Trophoblast cell (in vitro differentiated cells and primary cell): ENCODE measurements at regions not wholly inside any gene's neighbourhood (a gene's known extent, or its start where the extent isn't known, plus 50 kb on each side); places are given as distances from the start of the nearest gene placed in this dataset.
A peak's percentile ranks its signal among the peaks of the same experiment; 100 is the strongest.

Source experiments
- DNase-seq, 2 donors: peaks; one replicate each; pipeline ENCODE4 v3.0.0-alpha.2; 2016
- H2AFZ ChIP-seq: 2 replicates; pipeline ENCODE4 v1.6.1; 2013; ENCODE audit warnings: low read length, moderate library complexity, mild to moderate bottlenecking; ENCODE audit not compliant: insufficient read depth, poor library complexity
- H2AK5ac ChIP-seq: 2 replicates; pipeline ENCODE4 v1.6.1; 2013; ENCODE audit warnings: mild to moderate bottlenecking, low read length
- H2BK120ac ChIP-seq: 2 replicates; pipeline ENCODE4 v1.6.1; 2013; ENCODE audit warnings: low read length, mild to moderate bottlenecking, moderate library complexity; ENCODE audit not compliant: insufficient read depth, poor library complexity
- H2BK12ac ChIP-seq: 2 replicates; pipeline ENCODE4 v1.6.1; 2013; ENCODE audit warnings: mild to moderate bottlenecking, low read length, moderate library complexity
- H2BK5ac ChIP-seq: 2 replicates; pipeline ENCODE4 v1.6.1; 2013; ENCODE audit warnings: low read length, low read depth, moderate library complexity, mild to moderate bottlenecking; ENCODE audit not compliant: poor library complexity
- H3K14ac ChIP-seq: 2 replicates; pipeline ENCODE4 v1.6.1; 2013; ENCODE audit warnings: mild to moderate bottlenecking, low read length
- H3K18ac ChIP-seq: 2 replicates; pipeline ENCODE4 v1.6.1; 2013; ENCODE audit warnings: mild to moderate bottlenecking, low read length
- H3K23ac ChIP-seq: 2 replicates; pipeline ENCODE4 v1.6.1; 2013; ENCODE audit warnings: low read length
- H3K27ac ChIP-seq: 2 replicates; pipeline ENCODE4 v1.5.1; 2013; ENCODE audit warnings: low read depth, mild to moderate bottlenecking, inconsistent platforms, low read length, moderate library complexity
- H3K27me3 ChIP-seq: 2 replicates; pipeline ENCODE4 v1.6.1; 2013; ENCODE audit warnings: inconsistent platforms, mild to moderate bottlenecking, low read length, moderate library complexity; ENCODE audit not compliant: insufficient read depth
- H3K36me3 ChIP-seq, 2 experiments: 1 replicate in 1 of 2; 2 replicates in 1 of 2; pipeline ENCODE4 v1.6.1; 2013; ENCODE audit warnings: low read length in 2 of 2, mild to moderate bottlenecking in 2 of 2, moderate library complexity in 1 of 2; ENCODE audit not compliant: insufficient read depth in 2 of 2, control insufficient read depth in 1 of 2
- H3K4ac ChIP-seq: 2 replicates; pipeline ENCODE4 v1.6.1; 2013; ENCODE audit warnings: low read depth, mild to moderate bottlenecking, low read length, moderate library complexity
- H3K4me1 ChIP-seq, 2 experiments: 1 replicate in 1 of 2; 2 replicates in 1 of 2; pipeline ENCODE4 v1.6.1; 2013; ENCODE audit warnings: low read length in 2 of 2, mild to moderate bottlenecking in 2 of 2, moderate library complexity in 1 of 2; ENCODE audit not compliant: insufficient read depth in 2 of 2, control insufficient read depth in 1 of 2
- H3K4me2 ChIP-seq: 2 replicates; pipeline ENCODE4 v1.6.1; 2013; ENCODE audit warnings: inconsistent platforms, mild to moderate bottlenecking, low read length, moderate library complexity
- H3K4me3 ChIP-seq: 2 replicates; pipeline ENCODE4 v1.5.1; 2013; ENCODE audit warnings: mild to moderate bottlenecking, low read depth, low read length, inconsistent platforms
- H3K79me1 ChIP-seq: one replicate; pipeline ENCODE4 v1.6.1; 2013; ENCODE audit warnings: low read length
- H3K79me2 ChIP-seq: 2 replicates; pipeline ENCODE4 v1.6.1; 2013; ENCODE audit warnings: low read length, mild to moderate bottlenecking; ENCODE audit not compliant: control insufficient read depth, insufficient read depth, poor library complexity
- H3K9ac ChIP-seq: 2 replicates; pipeline ENCODE4 v1.6.1; 2013; ENCODE audit warnings: mild to moderate bottlenecking, low read length
- H3K9me3 ChIP-seq: 2 replicates; pipeline ENCODE4 v1.6.1; 2013; ENCODE audit warnings: low read depth, mild to moderate bottlenecking, control low read depth, inconsistent platforms, low read length; ENCODE audit not compliant: insufficient read depth
- H4K12ac ChIP-seq: 2 replicates; pipeline ENCODE4 v1.6.1; 2013; ENCODE audit warnings: low read depth, mild to moderate bottlenecking, low read length, moderate library complexity
- H4K8ac ChIP-seq: 2 replicates; pipeline ENCODE4 v1.6.1; 2013; ENCODE audit warnings: low read depth, mild to moderate bottlenecking, low read length, moderate library complexity
- H4K91ac ChIP-seq: one replicate; pipeline ENCODE4 v1.6.1; 2013; ENCODE audit warnings: low read depth, mild to moderate bottlenecking, low read length, moderate library complexity
- WGBS: extraction: QIAGEN DNeasy Blood & Tissue Kit; methylation state at CpG from one replicate; pipeline ENCODE4 v1.1.7; 2013; ENCODE audit warnings: missing lambda C conversion rate; ENCODE audit not compliant: insufficient read length, insufficient coverage; ENCODE audit errors: extremely low coverage; 5-methylcytosine and 5-hydroxymethylcytosine counted together

DNA sequence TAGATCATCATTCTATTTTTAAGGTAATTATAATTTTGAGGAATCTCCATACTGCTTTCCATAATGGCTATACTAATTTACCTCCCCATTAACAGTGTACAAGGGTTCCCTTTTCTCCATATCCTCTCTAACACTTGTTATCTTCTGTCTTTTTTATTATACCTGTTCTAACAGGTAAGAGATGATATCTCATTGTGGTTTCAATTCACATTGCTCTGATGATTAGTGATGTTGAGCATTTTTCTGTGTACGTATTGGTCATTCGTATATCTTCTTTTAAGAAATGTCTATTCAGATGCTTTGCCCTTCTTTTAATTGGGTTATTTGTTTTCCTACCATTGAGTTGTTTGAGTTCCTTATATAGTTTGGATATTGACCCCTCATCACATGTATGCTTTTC, 81.6 kb upstream of the SCAF8 start:
- no CpG with 5 or more reads among the region's 2 CpGs for WGBS
- Histone ChIP-seq H4K12ac (no peak overlapping the region), H3K36me3 (no peaks in the 10 kb centered on the region), H3K27me3 (no peaks in the 10 kb centered on the region), H4K91ac (no peak overlapping the region), H3K23ac (no peak overlapping the region), H3K4me3 (no peak overlapping the region), H3K18ac (no peak overlapping the region), H2BK120ac (no peak overlapping the region), H3K9me3 (no peaks in the 10 kb centered on the region), H3K4me1 (no peaks in the 10 kb centered on the region), H3K9ac (no peak overlapping the region), H3K79me1 (no peaks in the 10 kb centered on the region), H2BK5ac (no peak overlapping the region), H2AFZ (no peak overlapping the region), H3K4me2 (no peak overlapping the region), H3K79me2 (no peaks in the 10 kb centered on the region), H2BK12ac (no peak overlapping the region), H3K27ac (no peak overlapping the region), H3K14ac (no peak overlapping the region), H3K4ac (no peak overlapping the region), H2AK5ac (no peak overlapping the region), H4K8ac (no peak overlapping the region)
- no peak for DNase-seq

DNA sequence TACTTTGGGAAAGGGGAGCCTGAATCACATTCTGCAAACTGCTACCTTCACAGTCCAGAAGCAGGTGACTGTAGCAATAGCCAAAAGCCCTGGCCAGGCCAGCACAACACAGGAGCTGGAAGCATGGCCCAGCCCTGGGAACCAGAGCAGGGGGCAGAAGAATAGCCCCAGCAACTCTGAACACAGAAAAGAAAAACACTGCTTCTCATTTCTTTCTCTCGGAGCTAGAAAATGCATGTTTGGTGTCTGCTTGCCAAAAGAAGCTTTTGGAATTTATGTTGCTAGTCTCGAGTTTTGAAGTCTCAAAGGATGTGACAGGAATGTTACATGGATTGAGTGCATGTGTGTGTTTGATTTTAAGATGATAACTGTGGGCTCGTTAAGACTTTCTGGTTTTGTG, 79.8 kb upstream of the SCAF8 start:
- no peak overlapping the region for H3K4me2 ChIP-seq
- no peak overlapping the region for H3K23ac ChIP-seq
- no peaks in the 10 kb centered on the region for H3K79me1 ChIP-seq
- H3K79me2 ChIP-seq: no peaks in the 10 kb centered on the region
- no peak overlapping the region for H3K4me3 ChIP-seq
- WGBS: no CpG with 5 or more reads among the region's 3 CpGs
- no peak overlapping the region for H2AFZ ChIP-seq
- no peak overlapping the region for H3K9ac ChIP-seq
- H3K4me1 ChIP-seq: no peaks in the 10 kb centered on the region
- no peak overlapping the region for H4K8ac ChIP-seq
- no peaks in the 10 kb centered on the region for H3K27me3 ChIP-seq
- no peak overlapping the region for H2BK5ac ChIP-seq
- peak in 1 of 2 donors; percentile 5 for DNase-seq
- H3K4ac ChIP-seq: no peak overlapping the region
- no peak overlapping the region for H3K27ac ChIP-seq
- no peak overlapping the region for H3K14ac ChIP-seq
- H4K91ac ChIP-seq: no peak overlapping the region
- no peak overlapping the region for H2BK120ac ChIP-seq
- H4K12ac ChIP-seq: no peak overlapping the region
- no peak overlapping the region for H2BK12ac ChIP-seq
- no peak overlapping the region for H3K18ac ChIP-seq
- no peak overlapping the region for H2AK5ac ChIP-seq
- no peaks in the 10 kb centered on the region for H3K36me3 ChIP-seq
- H3K9me3 ChIP-seq: no peaks in the 10 kb centered on the region

DNA sequence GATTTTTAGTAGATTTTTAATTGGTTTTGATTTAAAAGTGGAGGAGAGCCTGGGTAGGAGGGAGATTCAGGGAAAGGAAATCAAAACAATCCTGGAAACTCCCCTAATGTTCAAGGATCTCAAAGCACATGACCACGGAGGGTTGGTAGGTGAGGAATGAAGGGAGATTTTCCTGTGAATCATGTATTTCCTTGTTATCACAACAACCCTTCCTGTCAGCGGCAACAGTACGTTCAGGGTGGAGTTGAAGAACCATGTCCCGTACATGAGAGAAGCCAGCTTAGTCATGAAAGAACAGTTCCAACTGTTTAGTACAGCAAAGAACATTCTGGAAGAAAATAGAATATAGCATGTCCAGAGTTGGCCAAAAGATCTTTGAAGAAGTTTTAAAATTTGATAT, 79.4 kb upstream of the SCAF8 start:
- Histone ChIP-seq H3K23ac (no peak overlapping the region), H3K4me1 (no peaks in the 10 kb centered on the region), H4K8ac (no peak overlapping the region), H3K18ac (no peak overlapping the region), H3K27me3 (no peaks in the 10 kb centered on the region), H4K12ac (no peak overlapping the region), H2BK12ac (no peak overlapping the region), H3K79me1 (no peaks in the 10 kb centered on the region), H2AFZ (no peak overlapping the region), H3K4me3 (no peak overlapping the region), H3K4me2 (no peak overlapping the region), H3K79me2 (no peaks in the 10 kb centered on the region), H4K91ac (no peak overlapping the region), H2BK120ac (no peak overlapping the region), H3K9me3 (no peaks in the 10 kb centered on the region), H3K27ac (no peak overlapping the region), H3K4ac (no peak overlapping the region), H3K36me3 (no peaks in the 10 kb centered on the region), H3K14ac (no peak overlapping the region), H2BK5ac (no peak overlapping the region), H3K9ac (no peak overlapping the region), H2AK5ac (no peak overlapping the region)
- no CpG with 5 or more reads among the region's 4 CpGs for WGBS
- peak; percentile 30 to 54 for DNase-seq

DNA sequence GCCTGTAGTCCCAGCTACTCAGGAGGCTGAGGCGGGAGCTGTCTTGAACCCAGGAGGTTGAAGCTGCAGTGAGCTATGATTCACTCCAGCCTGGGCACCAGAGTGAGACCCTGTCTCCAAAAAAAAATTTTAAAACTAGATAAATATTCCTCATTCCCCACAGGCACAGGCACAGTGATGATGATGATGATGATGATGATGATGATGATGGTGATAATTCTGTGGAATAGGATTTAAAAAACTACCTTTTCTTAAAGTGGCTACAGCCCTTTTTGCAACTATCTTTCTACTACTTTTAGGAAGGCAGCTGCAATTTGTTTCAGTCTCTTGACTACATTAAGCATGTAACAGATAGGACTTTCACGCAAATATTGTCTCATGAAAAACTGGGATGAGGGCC, 76.6 kb upstream of the SCAF8 start:
- Histone ChIP-seq H3K9me3 (no peaks in the 10 kb centered on the region), H2BK120ac (no peak overlapping the region), H3K36me3 (no peaks in the 10 kb centered on the region), H4K91ac (no peak overlapping the region), H3K4ac (no peak overlapping the region), H2AK5ac (no peak overlapping the region), H3K4me3 (no peak overlapping the region), H3K27me3 (no peaks in the 10 kb centered on the region), H4K8ac (no peak overlapping the region), H2BK12ac (no peak overlapping the region), H3K9ac (no peak overlapping the region), H3K27ac (no peak overlapping the region), H3K23ac (no peak overlapping the region), H2BK5ac (no peak overlapping the region), H3K4me2 (no peak overlapping the region), H3K79me1 (no peaks in the 10 kb centered on the region), H3K79me2 (no peaks in the 10 kb centered on the region), H4K12ac (no peak overlapping the region), H3K14ac (no peak overlapping the region), H3K4me1 (no peaks in the 10 kb centered on the region), H3K18ac (no peak overlapping the region), H2AFZ (no peak overlapping the region)
- DNase-seq: no peak
- no CpG with 5 or more reads among the region's 2 CpGs for WGBS
